Erythroblast (primary cell): ENCODE measurements at regions not wholly inside any gene's neighbourhood (a gene's known extent, or its start where the extent isn't known, plus 50 kb on each side); places are given as distances from the start of the nearest gene placed in this dataset.

Experiments used
- GATA1 ChIP-seq: IDR thresholded peaks from 2 replicates; pipeline ENCODE4 v1.6.1; 2011; ENCODE audit warnings: low read depth, mild to moderate bottlenecking, control low read depth, low read length, moderate library complexity
- POLR2A ChIP-seq: IDR thresholded peaks from 2 replicates; pipeline ENCODE4 v1.6.1; 2011; ENCODE audit warnings: mild to moderate bottlenecking, low read length

DNA sequence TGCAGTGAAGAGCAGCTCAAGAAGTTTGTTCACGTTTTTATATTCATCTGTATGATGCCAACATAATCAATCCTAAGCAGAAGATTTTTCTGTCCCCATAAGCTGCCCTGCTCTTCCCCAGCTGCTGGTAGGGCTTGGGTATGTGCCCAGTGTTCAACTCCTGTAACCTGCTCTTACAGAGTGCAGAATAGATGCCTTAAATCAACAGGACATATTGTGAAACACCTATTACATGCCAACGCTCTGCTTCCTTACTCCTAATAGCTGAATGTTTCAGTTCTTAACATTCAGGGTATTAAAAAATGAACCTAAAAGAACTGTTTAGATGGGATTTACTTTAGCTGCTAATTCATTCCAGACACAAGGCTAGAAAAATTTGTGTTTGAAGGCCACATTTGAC, 190.9 kb downstream of the HS3ST3A1 start:
- TF ChIP-seq POLR2A (no peak), GATA1 (no peak)
